HG03521 (cell line): ENCODE measurements at regions not wholly inside any gene's neighbourhood (a gene's known extent, or its start where the extent isn't known, plus 50 kb on each side); places are given as distances from the start of the nearest gene placed in this dataset.

Experiments
- ATAC-seq: cut with Tn5 transposase; IDR thresholded peaks from one replicate; pipeline ENCODE4 v1.9.1; 2021; ENCODE audit warnings: mild to moderate bottlenecking, moderate library complexity; ENCODE audit not compliant: unreplicated experiment

- ATAC-seq = no peak
These were observed 898.4 kb downstream of the PDCD6IP start for GRCh38 chr3:34696831-34697230.

DNA sequence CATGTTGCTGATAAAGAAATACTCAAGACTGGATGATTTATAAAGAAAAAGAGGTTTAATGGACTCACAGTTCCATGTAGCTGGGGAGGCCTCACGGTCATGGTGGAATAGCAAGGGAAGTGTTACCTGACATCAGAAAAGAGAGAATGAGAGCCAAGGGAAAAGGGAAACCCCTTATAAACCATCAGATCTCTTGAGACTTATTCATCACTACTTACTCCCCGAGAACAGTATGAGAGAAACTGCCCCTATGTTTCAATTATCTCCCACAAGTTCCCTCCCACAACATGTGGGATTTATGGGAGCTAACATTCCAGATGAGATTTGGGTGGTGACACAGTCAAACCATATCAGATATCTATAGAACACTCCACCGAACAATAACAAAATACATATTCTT lies 904.6 kb downstream of the PDCD6IP start:
- ATAC-seq = no peak

DNA sequence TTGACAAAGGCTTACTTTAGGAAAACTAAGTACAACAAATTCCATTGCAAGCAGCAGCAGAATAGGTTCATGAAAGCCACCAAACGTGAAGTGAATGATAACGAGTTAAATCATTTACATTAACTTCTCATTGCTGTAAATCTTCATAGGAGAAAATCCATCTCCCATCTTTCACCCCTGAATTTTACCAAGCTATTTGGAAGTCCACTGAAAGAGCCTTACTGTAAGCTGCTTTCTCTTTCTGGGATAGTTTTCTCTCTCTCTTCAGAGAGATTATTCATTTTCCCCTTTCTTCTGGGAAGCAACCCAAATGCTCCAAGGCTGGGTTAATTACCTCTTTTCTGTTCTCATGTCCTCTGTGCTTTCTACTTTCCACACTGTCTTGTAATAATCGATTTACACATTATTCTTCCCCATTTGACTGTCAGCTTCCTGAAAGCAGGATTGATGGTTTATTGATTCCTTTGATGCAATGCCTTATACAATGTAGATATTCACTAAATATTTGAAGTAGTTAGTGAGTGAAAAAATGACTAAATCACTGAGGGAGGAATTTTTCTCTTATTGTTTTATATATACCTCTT lies 914.3 kb upstream of the ARPP21 start:
- ATAC-seq = no peak

DNA sequence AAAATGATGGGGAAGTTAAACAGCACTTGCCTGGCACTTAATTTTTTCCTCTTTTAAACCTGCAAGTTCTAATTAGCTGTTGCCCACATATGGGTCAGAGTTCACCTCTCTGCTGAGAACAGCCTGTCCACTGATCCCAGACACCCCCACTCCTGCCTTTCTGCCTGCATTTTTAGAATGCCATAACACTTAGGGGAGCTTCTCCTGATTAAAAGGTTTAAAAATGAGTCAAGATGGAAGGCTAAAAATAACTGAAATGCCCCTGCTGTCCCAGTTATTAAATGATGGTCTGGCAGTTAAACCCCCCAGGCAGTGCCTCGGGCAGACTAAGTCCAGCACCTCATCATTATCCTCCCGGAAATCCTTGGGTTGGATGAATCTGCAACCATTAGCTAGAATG lies 913.6 kb upstream of the ARPP21 start:
- ATAC-seq = no peak

DNA sequence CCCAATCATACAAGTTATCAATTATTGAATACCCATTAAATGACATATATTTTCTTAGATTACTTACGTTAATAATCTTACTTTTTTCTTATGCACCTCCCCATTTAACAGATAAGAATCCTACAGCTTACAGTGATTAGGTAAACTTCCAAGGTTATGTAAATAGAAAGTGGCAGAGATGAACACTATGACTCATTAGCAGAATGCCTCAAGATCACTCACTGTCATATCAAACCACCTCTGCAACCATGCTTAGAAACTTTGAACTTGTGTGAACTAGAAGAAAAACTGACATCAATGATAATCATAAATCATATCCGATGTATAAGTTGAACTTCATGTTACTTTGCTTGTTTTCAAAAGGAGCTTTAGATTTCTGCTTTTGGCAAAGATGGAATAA lies 911.6 kb upstream of the ARPP21 start:
- no peak for ATAC-seq

GRCh38 chr3:34742151-34742550 lies 897.2 kb upstream of the ARPP21 start:
- no peak for ATAC-seq

GRCh38 chr3:34758630-34759261 lies 880.6 kb upstream of the ARPP21 start:
- ATAC-seq = no peak

GRCh38 chr3:34777386-34777785 lies 861.9 kb upstream of the ARPP21 start:
- ATAC-seq = no peak

DNA sequence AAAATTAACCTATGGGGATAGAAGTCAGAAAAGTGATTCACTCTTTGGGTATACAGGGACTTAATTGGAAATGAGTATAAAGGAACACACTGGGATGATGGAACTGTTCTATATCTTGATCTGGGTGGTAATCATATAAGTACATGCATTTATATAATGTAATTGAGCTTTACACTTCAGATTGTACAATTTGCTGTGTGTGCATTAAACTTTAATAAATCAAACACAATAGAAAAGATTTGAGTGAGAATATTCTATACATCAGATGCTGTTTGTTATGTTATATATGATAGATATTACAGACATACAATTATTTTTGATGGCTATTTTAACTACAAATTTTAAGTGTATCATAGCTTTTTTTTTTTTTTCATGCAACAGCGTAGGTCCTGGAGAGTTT lies 860.2 kb upstream of the ARPP21 start:
- no peak for ATAC-seq

- ATAC-seq = no peak
These were observed 859.0 kb upstream of the ARPP21 start for GRCh38 chr3:34780294-34780693.

DNA sequence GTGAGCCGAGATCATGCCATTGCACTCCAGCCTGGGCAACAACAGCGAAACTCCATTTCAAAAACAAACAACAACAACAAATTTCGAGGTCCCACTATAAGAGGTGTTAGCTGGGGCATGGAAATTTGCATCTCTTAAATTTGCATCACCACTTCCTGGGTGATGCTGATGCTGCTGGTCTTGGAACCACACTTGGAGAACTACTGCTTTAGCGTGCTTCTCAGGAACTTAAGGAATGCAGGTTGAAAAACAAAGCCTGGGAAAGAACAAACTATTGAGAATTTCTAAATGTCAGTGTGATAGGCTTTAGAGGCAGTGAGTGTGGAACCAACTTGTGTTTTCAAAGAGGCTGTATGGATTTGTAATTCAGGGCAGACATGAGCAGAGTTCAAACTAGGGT lies 858.4 kb upstream of the ARPP21 start:
- ATAC-seq = no peak

DNA sequence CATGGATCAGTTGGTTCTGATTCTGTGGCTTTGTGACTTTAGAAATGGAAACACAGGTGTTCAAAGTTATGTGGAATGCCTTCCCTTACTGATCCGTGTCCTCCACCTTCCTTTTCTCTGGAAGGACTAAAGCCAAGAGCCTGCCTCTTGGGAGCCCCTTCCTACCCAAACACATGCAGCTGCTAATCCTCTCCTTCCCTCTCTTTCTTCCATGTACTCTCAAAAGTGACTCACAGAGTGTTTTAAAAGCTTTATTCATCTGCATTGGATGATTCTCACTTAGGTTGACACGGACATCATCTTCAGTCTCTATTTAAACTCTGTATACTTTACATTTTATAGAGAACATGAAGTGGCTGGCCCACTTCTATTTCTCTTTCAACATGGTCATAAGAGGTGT lies 856.5 kb upstream of the ARPP21 start:
- no peak for ATAC-seq

DNA sequence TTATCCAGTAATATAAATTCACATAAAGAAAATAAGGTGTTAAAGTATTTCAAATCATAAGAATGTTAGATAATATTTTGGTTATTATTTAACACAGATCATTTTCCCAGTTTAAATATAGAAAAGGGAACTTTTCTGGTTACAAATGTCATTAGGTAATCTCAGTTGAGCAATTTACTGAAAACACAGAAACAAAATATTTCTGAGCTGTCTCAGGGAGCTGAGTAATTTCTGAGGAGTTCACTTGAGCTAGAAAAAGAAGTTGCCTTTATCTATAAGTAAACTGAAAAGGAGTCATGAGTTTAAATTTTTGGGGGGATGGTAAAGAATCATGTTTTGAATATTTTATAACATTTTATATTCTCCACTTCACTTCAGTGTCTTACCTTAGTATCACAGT lies 855.4 kb upstream of the ARPP21 start:
- ATAC-seq = no peak

- ATAC-seq = no peak
These were observed 846.3 kb upstream of the ARPP21 start for GRCh38 chr3:34793057-34793456.

DNA sequence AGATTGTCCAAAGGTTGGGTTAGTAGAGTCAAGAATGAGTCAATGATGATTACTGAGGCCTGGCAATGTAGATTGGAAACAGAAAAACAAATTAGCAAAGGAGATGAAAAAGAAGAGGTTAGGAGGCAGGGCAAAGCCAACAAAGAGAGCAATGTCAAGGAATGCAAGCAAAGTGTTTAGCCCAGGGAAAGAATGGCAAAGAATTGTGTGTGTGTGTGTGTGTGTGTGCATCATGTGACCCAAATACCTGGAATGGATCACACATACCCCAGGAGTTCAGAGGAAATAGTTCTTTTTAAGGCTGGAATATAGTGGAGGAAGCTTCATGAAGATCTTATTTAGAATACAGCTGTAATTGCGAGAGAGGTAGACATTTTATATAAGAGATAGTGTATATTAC lies 831.7 kb upstream of the ARPP21 start:
- ATAC-seq = no peak

GRCh38 chr3:34808287-34808686 lies 831.0 kb upstream of the ARPP21 start:
- no peak for ATAC-seq

DNA sequence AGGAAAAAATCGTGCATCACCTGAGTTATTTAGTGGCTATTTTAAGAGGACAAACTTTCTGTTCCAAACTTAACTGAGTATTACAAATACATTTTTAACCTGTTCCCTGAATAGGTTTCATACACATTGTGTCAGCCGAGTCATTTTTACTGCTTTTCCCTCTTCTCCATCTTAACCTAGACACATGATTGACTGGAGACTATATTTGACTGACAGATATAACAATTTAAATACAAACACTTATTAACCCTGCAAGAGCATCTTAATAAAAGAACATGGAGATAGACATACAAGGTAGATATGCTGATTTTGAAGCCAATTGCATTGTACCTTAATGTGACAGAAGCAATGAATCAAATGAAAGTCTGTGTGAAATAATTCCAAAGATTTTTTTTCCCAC lies 810.5 kb upstream of the ARPP21 start:
- ATAC-seq = no peak

DNA sequence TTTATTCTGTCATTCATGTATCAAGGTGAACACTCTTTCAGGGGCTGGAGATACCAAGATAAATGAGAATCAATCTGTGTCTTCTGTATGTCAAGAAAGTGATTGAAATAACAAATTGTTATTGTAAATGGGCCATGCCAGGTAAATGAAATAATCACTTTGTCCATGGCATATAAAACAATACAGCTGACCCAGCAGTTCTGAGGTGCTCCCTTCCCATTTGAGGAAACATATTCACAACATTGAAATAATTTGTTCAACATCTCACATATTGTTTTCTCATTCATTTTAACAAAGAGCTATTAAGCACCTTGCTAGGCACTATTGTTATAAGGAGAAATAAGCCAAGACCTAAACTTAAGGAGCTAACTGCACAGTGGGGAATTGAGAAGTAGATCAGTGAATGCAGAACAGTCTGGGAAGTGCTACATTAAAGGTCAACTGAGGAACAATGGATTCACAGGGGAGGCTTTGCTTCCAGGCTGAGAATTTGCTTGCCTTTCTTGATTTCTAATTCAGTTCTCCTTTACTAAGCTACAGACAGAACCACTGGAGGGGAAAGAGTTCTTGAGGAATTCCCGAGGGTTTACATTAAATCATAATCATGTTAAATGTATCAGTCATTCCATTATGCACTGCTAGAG lies 806.3 kb upstream of the ARPP21 start:
- no peak for ATAC-seq

GRCh38 chr3:34837848-34838741 lies 801.2 kb upstream of the ARPP21 start:
- no peak for ATAC-seq

DNA sequence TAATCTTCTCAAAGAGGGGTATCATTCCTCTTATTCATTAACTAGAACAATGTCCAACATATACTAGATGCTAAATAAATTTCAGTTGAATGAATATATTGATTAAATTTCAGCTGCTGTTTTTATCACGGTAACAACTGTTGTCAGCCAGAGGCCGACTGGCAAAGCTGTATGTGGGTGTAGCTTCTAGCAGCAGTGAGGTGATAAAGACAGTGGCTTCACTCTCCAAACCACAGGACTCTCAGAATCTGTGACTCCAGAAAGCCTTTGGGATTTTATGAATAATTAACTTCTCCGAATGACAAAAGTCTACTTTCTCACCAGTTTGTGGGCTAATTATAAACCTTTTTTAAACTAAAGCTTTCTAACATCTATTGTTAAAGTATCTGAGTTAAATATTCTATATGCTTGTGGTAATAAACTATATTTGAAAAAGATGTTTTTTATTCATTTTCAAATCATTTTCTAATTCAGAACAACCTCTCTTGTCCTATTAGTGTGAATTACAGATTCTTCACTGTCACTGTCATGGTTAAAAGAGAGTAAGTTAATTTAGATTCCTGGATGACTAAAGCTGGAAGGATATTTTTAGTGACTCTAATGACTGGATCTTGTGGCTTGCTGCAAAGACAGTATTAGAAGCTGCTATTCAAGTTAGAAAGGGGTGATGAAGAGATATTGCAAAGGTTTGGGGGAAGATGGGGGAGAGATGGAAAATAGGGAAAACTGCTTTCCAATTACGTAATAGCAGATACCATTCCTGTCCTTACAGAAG lies 796.4 kb upstream of the ARPP21 start:
- no peak for ATAC-seq

DNA sequence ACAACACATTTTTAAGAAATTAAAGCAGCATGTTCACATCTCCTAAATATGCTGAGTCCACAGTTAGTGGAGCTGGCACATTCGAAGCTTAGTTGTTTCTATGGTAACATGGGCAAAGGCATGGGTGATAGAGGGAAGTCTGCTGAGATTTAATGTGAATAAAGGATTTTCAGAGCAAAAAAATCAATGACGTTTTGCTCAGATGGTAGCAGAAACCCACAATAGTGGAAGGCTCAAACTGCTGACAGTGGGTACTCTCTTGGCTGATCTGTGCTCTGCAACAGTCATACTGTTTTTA lies 795.1 kb upstream of the ARPP21 start:
- ATAC-seq = no peak
